Neural cell (in vitro differentiated cells): ENCODE measurements at regions not wholly inside any gene's neighbourhood (a gene's known extent, or its start where the extent isn't known, plus 50 kb on each side); places are given as distances from the start of the nearest gene placed in this dataset.

Experiments
- H2AFZ ChIP-seq: fragments of 200-600, 300-800 bp; sonication (generic), shearing (Covaris generic); 2 replicates; pipeline ENCODE4 v1.6.0; 2014; ENCODE audit warnings: low read depth, mild to moderate bottlenecking, antibody characterized with exemption, low read length, moderate library complexity
- H3F3A ChIP-seq: fragments of 200-600 bp; shearing (Covaris generic); 2 replicates; pipeline ENCODE4 v1.6.1; 2016; ENCODE audit warnings: mild to moderate bottlenecking, moderate library complexity, mixed read lengths, antibody characterized with exemption, low read length; ENCODE audit not compliant: insufficient read depth, poor library complexity, severe bottlenecking
- H3K27ac ChIP-seq: fragments of 200-600, 300-800 bp; sonication (generic), shearing (Covaris generic); 2 replicates; pipeline ENCODE4 v1.5.1; 2014; ENCODE audit warnings: mild to moderate bottlenecking, low read length, moderate library complexity
- H3K27me3 ChIP-seq: fragments of 300-800, 200-600 bp; sonication (generic), shearing (Covaris generic); 2 replicates; pipeline ENCODE4 v1.6.0; 2014; ENCODE audit warnings: mild to moderate bottlenecking, low read depth, low read length, moderate library complexity; ENCODE audit not compliant: insufficient read depth
- H3K36me3 ChIP-seq: fragments of 300-800, 200-600 bp; sonication (generic), shearing (Covaris generic); 2 replicates; pipeline ENCODE4 v1.5.1; 2014; ENCODE audit warnings: mild to moderate bottlenecking, antibody characterized with exemption, low read length, moderate library complexity; ENCODE audit not compliant: insufficient read depth
- H3K4me2 ChIP-seq: fragments of 300-800, 200-600 bp; sonication (generic), shearing (Covaris generic); 2 replicates; pipeline ENCODE4 v1.6.0; 2014; ENCODE audit warnings: mild to moderate bottlenecking, low read length
- H3K4me3 ChIP-seq: fragments of 300-800, 200-600 bp; sonication (generic), shearing (Covaris generic); 2 replicates; pipeline ENCODE4 v1.5.1; 2014; ENCODE audit warnings: mild to moderate bottlenecking, low read length, moderate library complexity
- H3K79me2 ChIP-seq: fragments of 200-600 bp; shearing (Covaris generic); replicated peaks from 2 replicates; pipeline ENCODE4 v1.6.0; 2014; ENCODE audit warnings: mild to moderate bottlenecking, low read length, moderate library complexity; ENCODE audit not compliant: insufficient read depth
- H3K9ac ChIP-seq: fragments of 300-800, 200-600 bp; sonication (generic), shearing (Covaris generic); 2 replicates; pipeline ENCODE4 v1.6.1; 2016; ENCODE audit warnings: mild to moderate bottlenecking, low read length, mixed read lengths
- H3K9me2 ChIP-seq: fragments of 200-600 bp; shearing (Covaris generic); 2 replicates; pipeline ENCODE4 v1.6.1; 2016; ENCODE audit warnings: mild to moderate bottlenecking, low read length, mixed read lengths; ENCODE audit not compliant: insufficient read depth
- H3K9me3 ChIP-seq: fragments of 200-600, 300-800 bp; sonication (generic), shearing (Covaris generic); 2 replicates; pipeline ENCODE4 v1.6.1; 2016; ENCODE audit warnings: mild to moderate bottlenecking, mixed run types, low read length, moderate library complexity, mixed read lengths
- H4K20me1 ChIP-seq: fragments of 200-600 bp; shearing (Covaris generic); 2 replicates; pipeline ENCODE4 v1.6.1; 2016; ENCODE audit warnings: mild to moderate bottlenecking, mixed run types; ENCODE audit not compliant: insufficient read depth
- CTCF ChIP-seq: fragments of 450-650 bp; IDR thresholded peaks from 2 replicates; pipeline ENCODE4 v1.5.1; 2014; ENCODE audit warnings: antibody characterized with exemption, mild to moderate bottlenecking, moderate library complexity; ENCODE audit not compliant: poor library complexity, severe bottlenecking
- EP300 ChIP-seq: fragments of 450-650 bp; conservative IDR thresholded peaks from 2 replicates; pipeline ENCODE4 v1.6.1; 2014; ENCODE audit warnings: antibody characterized with exemption, mild to moderate bottlenecking, moderate library complexity; ENCODE audit not compliant: poor library complexity, severe bottlenecking
- EZH2 ChIP-seq: fragments of 200-600, 300-800 bp; shearing (Covaris generic), sonication (generic); IDR thresholded peaks from 2 replicates; pipeline ENCODE4 v1.6.1; 2014; ENCODE audit warnings: antibody characterized with exemption, low read length, borderline replicate concordance, mild to moderate bottlenecking; ENCODE audit not compliant: insufficient read depth, poor library complexity, severe bottlenecking
- MXI1 ChIP-seq: fragments of 450-650 bp; conservative IDR thresholded peaks from 2 replicates; pipeline ENCODE4 v1.6.1; 2014; ENCODE audit warnings: antibody characterized with exemption, mild to moderate bottlenecking; ENCODE audit not compliant: poor library complexity, severe bottlenecking
- POLR2AphosphoS5 ChIP-seq: IDR thresholded peaks from 2 replicates; pipeline ENCODE4 v1.6.1; 2012
- RAD21 ChIP-seq: fragments of 450-650 bp; conservative IDR thresholded peaks from 2 replicates; pipeline ENCODE4 v1.6.1; 2014; ENCODE audit warnings: antibody characterized with exemption, mild to moderate bottlenecking, moderate library complexity
- REST ChIP-seq: IDR thresholded peaks from 2 replicates; pipeline ENCODE4 v1.6.1; 2012; ENCODE audit warnings: borderline replicate concordance
- SMC3 ChIP-seq: fragments of 450-650 bp; conservative IDR thresholded peaks from 2 replicates; pipeline ENCODE4 v1.6.1; 2014; ENCODE audit warnings: antibody characterized with exemption, mild to moderate bottlenecking, moderate library complexity; ENCODE audit not compliant: poor library complexity
- TAF1 ChIP-seq: IDR thresholded peaks from 2 replicates; pipeline ENCODE4 v1.6.1; 2012; ENCODE audit warnings: low read depth

- H3K4me2 ChIP-seq = no peak overlapping the region
- no peaks in the 10 kb centered on the region for H3K9me3 ChIP-seq
- H3K4me3 ChIP-seq = no peak overlapping the region
- no peak overlapping the region for H2AFZ ChIP-seq
- no peak overlapping the region for H3K9ac ChIP-seq
- no peaks in the 10 kb centered on the region for H3K79me2 ChIP-seq
- H4K20me1 ChIP-seq = no peaks in the 10 kb centered on the region
- H3K9me2 ChIP-seq = no peaks in the 10 kb centered on the region
- H3F3A ChIP-seq = no peaks in the 10 kb centered on the region
- H3K36me3 ChIP-seq = no peaks in the 10 kb centered on the region
- TF ChIP-seq CTCF (no peak), RAD21 (no peak), TAF1 (no peak), EZH2 (no peak), REST (no peak), SMC3 (no peak), EP300 (no peak), POLR2AphosphoS5 (no peak), MXI1 (no peak)
- no peak overlapping the region for H3K27ac ChIP-seq
- no peaks in the 10 kb centered on the region for H3K27me3 ChIP-seq
Observed at GRCh38 chr16:24674877-24675276, 54.6 kb upstream of the TNRC6A start.

GRCh38 chr16:24677388-24677787 lies 52.1 kb upstream of the TNRC6A start:
- Histone ChIP-seq H3K9me2 (no peaks in the 10 kb centered on the region), H3K79me2 (no peaks in the 10 kb centered on the region), H3F3A (no peaks in the 10 kb centered on the region), H3K27ac (no peak overlapping the region), H4K20me1 (no peaks in the 10 kb centered on the region), H3K4me3 (no peak overlapping the region), H3K9ac (no peak overlapping the region), H2AFZ (no peak overlapping the region), H3K36me3 (no peaks in the 10 kb centered on the region), H3K9me3 (no peaks in the 10 kb centered on the region), H3K27me3 (no peaks in the 10 kb centered on the region), H3K4me2 (no peak overlapping the region)
- TF ChIP-seq POLR2AphosphoS5 (no peak), EP300 (no peak), CTCF (no peak), REST (no peak), SMC3 (no peak), EZH2 (no peak), MXI1 (no peak), RAD21 (no peak), TAF1 (no peak)
